K562 (cell line): ENCODE measurements at regions not wholly inside any gene's neighbourhood (a gene's known extent, or its start where the extent isn't known, plus 50 kb on each side); places are given as distances from the start of the nearest gene placed in this dataset.
"Not testable (repeated sequence)": the region's sequence is repeated elsewhere in the genome, so short reads cannot be mapped to it uniquely, and the experiment has no call there.

Experiments used
- KAT7 ChIP-seq: sonication (generic); formaldehyde crosslinking; IDR thresholded peaks from 2 replicates; pipeline ENCODE4 v1.8.0; 2022; ENCODE audit warnings: missing genetic modification reagents, mild to moderate bottlenecking, borderline replicate concordance
- NFRKB ChIP-seq: fragments of 450-650 bp; IDR thresholded peaks from 2 replicates; pipeline ENCODE4 v1.6.1; 2016; ENCODE audit warnings: low read depth
- SMAD1 ChIP-seq: fragments of 150-350 bp; IDR thresholded peaks from 2 replicates; pipeline ENCODE4 v1.6.1; 2014; ENCODE audit warnings: low read length, low read depth; ENCODE audit not compliant: partially characterized antibody
- TGIF2 ChIP-seq: sonication (generic); formaldehyde crosslinking; IDR thresholded peaks from 2 replicates; pipeline ENCODE4 v1.8.1; 2022; ENCODE audit warnings: mild to moderate bottlenecking, missing genetic modification reagents, moderate library complexity
- ZNF274 ChIP-seq: IDR thresholded peaks from 2 replicates; pipeline ENCODE4 v1.6.1; 2011; ENCODE audit warnings: low read depth, mild to moderate bottlenecking, low read length, moderate library complexity, borderline replicate concordance
- TF ChIP-seq, protein P1 (sequence below): sonication (generic); formaldehyde crosslinking; IDR thresholded peaks from 2 replicates; pipeline ENCODE4 v1.8.1; 2023; ENCODE audit warnings: mild to moderate bottlenecking, missing genetic modification reagents
- TF ChIP-seq, protein P2 (sequence below): fragments of 250-450 bp; sonication (Bioruptor Pico); IDR thresholded peaks from 2 replicates; pipeline ENCODE4 v1.8.0; 2021; ENCODE audit warnings: mild to moderate bottlenecking, moderate library complexity
- TF ChIP-seq, protein P3 (sequence below), 3 experiments: IDR thresholded peaks in 2 of 3; conservative IDR thresholded peaks in 1 of 3; 2 replicates each; pipeline ENCODE4 v1.5.1; 2011 to 2012; ENCODE audit warnings: low read length in 3 of 3, mild to moderate bottlenecking in 3 of 3, control low read depth in 2 of 3, improper control_type of control experiment in 1 of 3, inconsistent platforms in 1 of 3, low read depth in 1 of 3, mixed read lengths in 1 of 3, moderate library complexity in 1 of 3; ENCODE audit not compliant: insufficient read depth in 2 of 3

DNA sequence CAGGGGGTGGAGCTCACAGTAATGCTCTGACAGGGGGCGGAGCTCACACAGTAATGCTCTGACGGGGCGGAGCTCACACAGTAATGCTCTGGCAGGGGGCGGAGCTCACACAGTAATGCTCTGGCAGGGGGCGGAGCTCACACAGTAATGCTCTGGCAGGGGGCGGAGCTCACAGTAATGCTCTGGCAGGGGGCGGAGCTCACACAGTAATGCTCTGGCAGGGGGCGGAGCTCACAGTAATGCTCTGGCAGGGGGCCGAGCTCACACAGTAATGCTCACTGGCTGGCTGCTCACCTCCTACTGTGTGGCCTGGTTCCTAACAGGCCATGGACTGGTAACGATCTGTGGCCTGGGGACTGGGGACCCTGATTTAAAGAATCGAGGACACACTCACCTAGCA is 53.9 kb upstream of the TNK2 start:
- TF ChIP-seq KAT7 (CRISPR knock-in tag); SMAD1; NFRKB; ZNF274; TGIF2: not testable (repeated sequence)
- TF ChIP-seq, protein P1, sequence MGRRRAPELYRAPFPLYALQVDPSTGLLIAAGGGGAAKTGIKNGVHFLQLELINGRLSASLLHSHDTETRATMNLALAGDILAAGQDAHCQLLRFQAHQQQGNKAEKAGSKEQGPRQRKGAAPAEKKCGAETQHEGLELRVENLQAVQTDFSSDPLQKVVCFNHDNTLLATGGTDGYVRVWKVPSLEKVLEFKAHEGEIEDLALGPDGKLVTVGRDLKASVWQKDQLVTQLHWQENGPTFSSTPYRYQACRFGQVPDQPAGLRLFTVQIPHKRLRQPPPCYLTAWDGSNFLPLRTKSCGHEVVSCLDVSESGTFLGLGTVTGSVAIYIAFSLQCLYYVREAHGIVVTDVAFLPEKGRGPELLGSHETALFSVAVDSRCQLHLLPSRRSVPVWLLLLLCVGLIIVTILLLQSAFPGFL (CRISPR knock-in tag): not testable (repeated sequence)
- TF ChIP-seq, protein P2, sequence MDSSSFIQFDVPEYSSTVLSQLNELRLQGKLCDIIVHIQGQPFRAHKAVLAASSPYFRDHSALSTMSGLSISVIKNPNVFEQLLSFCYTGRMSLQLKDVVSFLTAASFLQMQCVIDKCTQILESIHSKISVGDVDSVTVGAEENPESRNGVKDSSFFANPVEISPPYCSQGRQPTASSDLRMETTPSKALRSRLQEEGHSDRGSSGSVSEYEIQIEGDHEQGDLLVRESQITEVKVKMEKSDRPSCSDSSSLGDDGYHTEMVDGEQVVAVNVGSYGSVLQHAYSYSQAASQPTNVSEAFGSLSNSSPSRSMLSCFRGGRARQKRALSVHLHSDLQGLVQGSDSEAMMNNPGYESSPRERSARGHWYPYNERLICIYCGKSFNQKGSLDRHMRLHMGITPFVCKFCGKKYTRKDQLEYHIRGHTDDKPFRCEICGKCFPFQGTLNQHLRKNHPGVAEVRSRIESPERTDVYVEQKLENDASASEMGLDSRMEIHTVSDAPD (CRISPR knock-in tag): not testable (repeated sequence)
- TF ChIP-seq, protein P3, sequence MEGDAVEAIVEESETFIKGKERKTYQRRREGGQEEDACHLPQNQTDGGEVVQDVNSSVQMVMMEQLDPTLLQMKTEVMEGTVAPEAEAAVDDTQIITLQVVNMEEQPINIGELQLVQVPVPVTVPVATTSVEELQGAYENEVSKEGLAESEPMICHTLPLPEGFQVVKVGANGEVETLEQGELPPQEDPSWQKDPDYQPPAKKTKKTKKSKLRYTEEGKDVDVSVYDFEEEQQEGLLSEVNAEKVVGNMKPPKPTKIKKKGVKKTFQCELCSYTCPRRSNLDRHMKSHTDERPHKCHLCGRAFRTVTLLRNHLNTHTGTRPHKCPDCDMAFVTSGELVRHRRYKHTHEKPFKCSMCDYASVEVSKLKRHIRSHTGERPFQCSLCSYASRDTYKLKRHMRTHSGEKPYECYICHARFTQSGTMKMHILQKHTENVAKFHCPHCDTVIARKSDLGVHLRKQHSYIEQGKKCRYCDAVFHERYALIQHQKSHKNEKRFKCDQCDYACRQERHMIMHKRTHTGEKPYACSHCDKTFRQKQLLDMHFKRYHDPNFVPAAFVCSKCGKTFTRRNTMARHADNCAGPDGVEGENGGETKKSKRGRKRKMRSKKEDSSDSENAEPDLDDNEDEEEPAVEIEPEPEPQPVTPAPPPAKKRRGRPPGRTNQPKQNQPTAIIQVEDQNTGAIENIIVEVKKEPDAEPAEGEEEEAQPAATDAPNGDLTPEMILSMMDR (IDR thresholded peaks at IDR 0.05 in 2 of 3, conservative IDR thresholded peaks at IDR 0.05 in 1 of 3; ENCODE audit: insufficient read depth in 2 of 3, low read depth in 1 of 3, low read length in 3 of 3): not testable (repeated sequence)
